Suprapubic skin (tissue), 4 donors: ENCODE measurements at regions not wholly inside any gene's neighbourhood (a gene's known extent, or its start where the extent isn't known, plus 50 kb on each side); places are given as distances from the start of the nearest gene placed in this dataset.

ENCODE experiments used
- EP300 ChIP-seq: sonication (generic); formaldehyde crosslinking; IDR thresholded peaks from one replicate; pipeline ENCODE4 v1.6.1; 2017; ENCODE audit warnings: antibody characterized with exemption
- POLR2A ChIP-seq, 2 donors: fragments of 450-650 bp; IDR thresholded peaks; one replicate each; pipeline ENCODE4 v1.6.1; 2017; ENCODE audit warnings: antibody characterized with exemption in 2 of 2, mild to moderate bottlenecking in 2 of 2, moderate library complexity in 2 of 2
- POLR2AphosphoS5 ChIP-seq, 3 donors: sonication (generic); formaldehyde crosslinking; IDR thresholded peaks; one replicate each; pipeline ENCODE4 v1.6.1; 2017; ENCODE audit warnings: antibody characterized with exemption in 3 of 3
- TF ChIP-seq, protein P1 (sequence below), 2 donors: fragments of 200-600 bp in 1 of 2; fragments of 450-650 bp in 1 of 2; sonication (generic) in 1 of 2; IDR thresholded peaks; one replicate each; pipeline ENCODE4 v1.5.1; 2016 to 2019; ENCODE audit warnings: antibody characterized with exemption in 2 of 2, mild to moderate bottlenecking in 1 of 2, moderate library complexity in 1 of 2

- TF ChIP-seq, protein P1, sequence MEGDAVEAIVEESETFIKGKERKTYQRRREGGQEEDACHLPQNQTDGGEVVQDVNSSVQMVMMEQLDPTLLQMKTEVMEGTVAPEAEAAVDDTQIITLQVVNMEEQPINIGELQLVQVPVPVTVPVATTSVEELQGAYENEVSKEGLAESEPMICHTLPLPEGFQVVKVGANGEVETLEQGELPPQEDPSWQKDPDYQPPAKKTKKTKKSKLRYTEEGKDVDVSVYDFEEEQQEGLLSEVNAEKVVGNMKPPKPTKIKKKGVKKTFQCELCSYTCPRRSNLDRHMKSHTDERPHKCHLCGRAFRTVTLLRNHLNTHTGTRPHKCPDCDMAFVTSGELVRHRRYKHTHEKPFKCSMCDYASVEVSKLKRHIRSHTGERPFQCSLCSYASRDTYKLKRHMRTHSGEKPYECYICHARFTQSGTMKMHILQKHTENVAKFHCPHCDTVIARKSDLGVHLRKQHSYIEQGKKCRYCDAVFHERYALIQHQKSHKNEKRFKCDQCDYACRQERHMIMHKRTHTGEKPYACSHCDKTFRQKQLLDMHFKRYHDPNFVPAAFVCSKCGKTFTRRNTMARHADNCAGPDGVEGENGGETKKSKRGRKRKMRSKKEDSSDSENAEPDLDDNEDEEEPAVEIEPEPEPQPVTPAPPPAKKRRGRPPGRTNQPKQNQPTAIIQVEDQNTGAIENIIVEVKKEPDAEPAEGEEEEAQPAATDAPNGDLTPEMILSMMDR (IDR thresholded peaks at IDR 0.05) = no peak
- TF ChIP-seq POLR2A (IDR thresholded peaks at IDR 0.05) = no peak
- no peak for TF ChIP-seq POLR2AphosphoS5 (IDR thresholded peaks at IDR 0.05)
- no peak for TF ChIP-seq EP300
Measured at GRCh38 chr18:64668461-64668962, 519.6 kb upstream of the LINC00305 start.
